CD4-positive, alpha-beta memory T cell (primary cell): ENCODE measurements at regions not wholly inside any gene's neighbourhood (a gene's known extent, or its start where the extent isn't known, plus 50 kb on each side); places are given as distances from the start of the nearest gene placed in this dataset.

Experiments used
- CTCF ChIA-PET: fragments of 350-600 bp; sonication (Branson Sonifier 250); formaldehyde crosslinking; loops from one replicate; lab custom pipeline; 2021; ENCODE audit warnings: inconsistent platforms; ENCODE audit not compliant: partially characterized antibody; lab: Charles Lee
- POLR2A ChIA-PET: fragments of 350-600 bp; sonication (Branson Sonifier 250); formaldehyde crosslinking; loops from one replicate; lab custom pipeline; 2021; ENCODE audit not compliant: partially characterized antibody; lab: Charles Lee
- DNase-seq, 5 donors: peaks; one replicate each; pipeline versions ENCODE4 v3.0.0 to v3.0.0-alpha.2; 2020 to 2022; ENCODE audit warnings: mixed read lengths in 1 of 5
- H3K27ac ChIP-seq: one replicate; pipeline ENCODE4 v1.7.0; 2013; ENCODE audit warnings: low read depth, low read length
- H3K27me3 ChIP-seq: 2 replicates; pipeline ENCODE4 v1.7.0; 2013; ENCODE audit warnings: mild to moderate bottlenecking, low read length, moderate library complexity; ENCODE audit not compliant: insufficient read depth
- H3K36me3 ChIP-seq: 2 replicates; pipeline ENCODE4 v1.7.0; 2013; ENCODE audit warnings: mild to moderate bottlenecking, low read length, moderate library complexity; ENCODE audit not compliant: insufficient read depth
- H3K4me1 ChIP-seq: 2 replicates; pipeline ENCODE4 v1.7.0; 2013; ENCODE audit warnings: mild to moderate bottlenecking, low read length, moderate library complexity; ENCODE audit not compliant: insufficient read depth
- H3K4me3 ChIP-seq, 2 donors: one replicate each; pipeline ENCODE4 v1.7.0; 2013; ENCODE audit warnings: low read length in 2 of 2, mild to moderate bottlenecking in 1 of 2
- H3K9me3 ChIP-seq, 2 donors: one replicate each; pipeline ENCODE4 v1.7.0; 2013; ENCODE audit warnings: low read length in 2 of 2, control low read depth in 1 of 2; ENCODE audit not compliant: control insufficient read depth in 1 of 2
- H3K27ac Mint-ChIP-seq, 7 donors: one replicate each; pipeline ENCODE4 v1.8.0; 2020 to 2021; ENCODE audit warnings: mixed read lengths in 7 of 7, mild to moderate bottlenecking in 6 of 7, inconsistent platforms in 3 of 7, moderate library complexity in 3 of 7
- H3K27me3 Mint-ChIP-seq, 2 donors: one replicate each; pipeline ENCODE4 v1.8.0; 2020 to 2021; ENCODE audit warnings: mixed read lengths in 2 of 2
- H3K36me3 Mint-ChIP-seq, 2 donors: one replicate each; pipeline ENCODE4 v1.8.0; 2020 to 2021; ENCODE audit warnings: mixed read lengths in 2 of 2, inconsistent platforms in 1 of 2, mild to moderate bottlenecking in 1 of 2
- H3K4me1 Mint-ChIP-seq, 4 donors: one replicate each; pipeline ENCODE4 v1.8.0; 2020 to 2021; ENCODE audit warnings: mixed read lengths in 4 of 4, mild to moderate bottlenecking in 1 of 4
- H3K4me3 Mint-ChIP-seq, 8 donors: one replicate each; pipeline ENCODE4 v1.8.0; 2020 to 2021; ENCODE audit warnings: mixed read lengths in 8 of 8, mild to moderate bottlenecking in 7 of 8, moderate library complexity in 6 of 8, inconsistent platforms in 3 of 8
- H3K9me3 Mint-ChIP-seq, 8 donors: one replicate each; pipeline ENCODE4 v1.8.0; 2020 to 2021; ENCODE audit warnings: mixed read lengths in 8 of 8, mild to moderate bottlenecking in 5 of 8, inconsistent platforms in 3 of 8, moderate library complexity in 1 of 8
- intact Hi-C: fragments of 100-400 bp; cut with micrococcal nuclease; formaldehyde crosslinking; loops from one replicate; pipeline ENCODE4 v1.15.1; 2023

GRCh38 chr4:164683040-164683439, 70.9 kb upstream of the SMIM31 start:
- Histone ChIP-seq H3K4me3 (no peak overlapping the region), H3K27me3 (no peaks in the 10 kb centered on the region), H3K4me1 (no peaks in the 10 kb centered on the region), H3K36me3 (no peaks in the 10 kb centered on the region), H3K9me3 (no peaks in the 10 kb centered on the region), H3K27ac (no peak overlapping the region)
- Mint-ChIP-seq H3K27me3 (peaks cover 0 to 1% of the 10 kb centered on the region in 2 donors), H3K9me3 (no peaks in the 10 kb centered on the region), H3K4me3 (no peak overlapping the region), H3K4me1 (no peaks in the 10 kb centered on the region), H3K36me3 (no peaks in the 10 kb centered on the region), H3K27ac (no peak overlapping the region)
- ChIA-PET POLR2A (no interaction called here), CTCF (no interaction called here)
- intact Hi-C loops, result no loop called here
- DNase-seq, result no peak

GRCh38 chr4:164695650-164696049, 58.3 kb upstream of the SMIM31 start:
- H3K27ac Mint-ChIP-seq, result no peak overlapping the region
- H3K4me3 Mint-ChIP-seq, result no peak overlapping the region
- intact Hi-C loops, result no loop called here
- no peaks in the 10 kb centered on the region for H3K9me3 ChIP-seq
- no peaks in the 10 kb centered on the region for H3K36me3 Mint-ChIP-seq
- H3K27me3 Mint-ChIP-seq, result peaks cover 1 to 4% of the 10 kb centered on the region in 2 donors
- POLR2A ChIA-PET, result no interaction called here
- CTCF ChIA-PET, result no interaction called here
- H3K36me3 ChIP-seq, result no peaks in the 10 kb centered on the region
- H3K4me1 Mint-ChIP-seq, result no peaks in the 10 kb centered on the region
- peaks cover 0 to 3% (median 0%) of the 10 kb centered on the region in 8 donors for H3K9me3 Mint-ChIP-seq
- H3K27me3 ChIP-seq, result no peaks in the 10 kb centered on the region
- DNase-seq, result no peak
- H3K4me3 ChIP-seq, result no peak overlapping the region
- no peaks in the 10 kb centered on the region for H3K4me1 ChIP-seq
- no peak overlapping the region for H3K27ac ChIP-seq

- DNase-seq, result no peak
- peaks cover 3 to 4% of the 10 kb centered on the region in 2 donors for H3K27me3 Mint-ChIP-seq
- CTCF ChIA-PET, result no interaction called here
- Histone ChIP-seq H3K36me3 (no peaks in the 10 kb centered on the region), H3K27me3 (no peaks in the 10 kb centered on the region), H3K9me3 (no peaks in the 10 kb centered on the region), H3K27ac (no peak overlapping the region), H3K4me1 (no peaks in the 10 kb centered on the region), H3K4me3 (no peak overlapping the region)
- H3K4me3 Mint-ChIP-seq, result no peak overlapping the region
- no peaks in the 10 kb centered on the region for H3K36me3 Mint-ChIP-seq
- H3K9me3 Mint-ChIP-seq, result no peaks in the 10 kb centered on the region
- intact Hi-C loops, result no loop called here
- H3K4me1 Mint-ChIP-seq, result no peaks in the 10 kb centered on the region
- POLR2A ChIA-PET, result no interaction called here
- H3K27ac Mint-ChIP-seq, result no peak overlapping the region
Measured at GRCh38 chr4:164700471-164700870, 53.5 kb upstream of the SMIM31 start.

- Mint-ChIP-seq H3K27me3 (peaks cover 3 to 4% of the 10 kb centered on the region in 2 donors), H3K9me3 (no peaks in the 10 kb centered on the region), H3K36me3 (no peaks in the 10 kb centered on the region), H3K27ac (no peak overlapping the region), H3K4me3 (no peak overlapping the region), H3K4me1 (no peaks in the 10 kb centered on the region)
- Histone ChIP-seq H3K9me3 (no peaks in the 10 kb centered on the region), H3K36me3 (no peaks in the 10 kb centered on the region), H3K27me3 (no peaks in the 10 kb centered on the region), H3K27ac (no peak overlapping the region), H3K4me3 (no peak overlapping the region), H3K4me1 (no peaks in the 10 kb centered on the region)
- intact Hi-C loops, result no loop called here
- ChIA-PET CTCF (no interaction called here), POLR2A (no interaction called here)
- DNase-seq, result no peak
Measured at GRCh38 chr4:164701665-164702064, 52.3 kb upstream of the SMIM31 start.
